AML-193 (cell line): ENCODE measurements at regions not wholly inside any gene's neighbourhood (a gene's known extent, or its start where the extent isn't known, plus 50 kb on each side); places are given as distances from the start of the nearest gene placed in this dataset.

Source experiments
- DNase-seq, 2 experiments: peaks; one replicate each; lab custom pipeline; 2025; lab: John Stamatoyannopoulos, UW

- no peak for DNase-seq
Measured at GRCh38 chr2:16890081-16890480, 224.4 kb upstream of the CYRIA start.

- DNase-seq, result no peak
Measured at GRCh38 chr2:16885027-16885426, 219.4 kb upstream of the CYRIA start.

GRCh38 chr2:16882706-16883105, 217.1 kb upstream of the CYRIA start:
- DNase-seq, result no peak

GRCh38 chr2:16881122-16881521, 215.5 kb upstream of the CYRIA start:
- no peak for DNase-seq

- no peak for DNase-seq
Measured at GRCh38 chr2:16871411-16871810, 205.8 kb upstream of the CYRIA start.

GRCh38 chr2:16870491-16871076, 204.9 kb upstream of the CYRIA start:
- DNase-seq, result no peak

- DNase-seq, result no peak
Measured at GRCh38 chr2:16869711-16870110, 204.1 kb upstream of the CYRIA start.

- DNase-seq, result no peak
Measured at GRCh38 chr2:16862471-16862870, 196.8 kb upstream of the CYRIA start.

- peak; percentile 2 to 21 for DNase-seq
Measured at GRCh38 chr2:16861530-16861929, 195.9 kb upstream of the CYRIA start.

- peak in 1 of 2 experiments; percentile 1 for DNase-seq
Measured at GRCh38 chr2:16861111-16861510, 195.5 kb upstream of the CYRIA start.

- no peak for DNase-seq
Measured at GRCh38 chr2:16860627-16861026, 195.0 kb upstream of the CYRIA start.

- DNase-seq, result no peak
Measured at GRCh38 chr2:16855183-16855582, 189.5 kb upstream of the CYRIA start.

GRCh38 chr2:16853088-16853487, 187.5 kb upstream of the CYRIA start:
- no peak for DNase-seq

- DNase-seq, result no peak
Measured at GRCh38 chr2:16852651-16853050, 187.0 kb upstream of the CYRIA start.

- DNase-seq, result no peak
Measured at GRCh38 chr2:16851126-16851525, 185.5 kb upstream of the CYRIA start.

- no peak for DNase-seq
Measured at GRCh38 chr2:16840496-16841172, 175.0 kb upstream of the CYRIA start.

GRCh38 chr2:16832910-16833309, 167.3 kb upstream of the CYRIA start:
- DNase-seq, result peak; percentile 1 to 3

GRCh38 chr2:16828828-16829160, 163.2 kb upstream of the CYRIA start:
- DNase-seq, result no peak

GRCh38 chr2:16828044-16828827, 162.6 kb upstream of the CYRIA start:
- no peak for DNase-seq

GRCh38 chr2:16824472-16824871, 158.8 kb upstream of the CYRIA start:
- DNase-seq, result no peak

- DNase-seq, result no peak
Measured at GRCh38 chr2:16821692-16822091, 156.1 kb upstream of the CYRIA start.

- no peak for DNase-seq
Measured at GRCh38 chr2:16818203-16818556, 152.5 kb upstream of the CYRIA start.
